HG02759 (cell line): ENCODE measurements at regions not wholly inside any gene's neighbourhood (a gene's known extent, or its start where the extent isn't known, plus 50 kb on each side); places are given as distances from the start of the nearest gene placed in this dataset.
"Not testable (repeated sequence)": the region's sequence is repeated elsewhere in the genome, so short reads cannot be mapped to it uniquely, and the experiment has no call there.

Experiments
- ATAC-seq: cut with Tn5 transposase; IDR thresholded peaks from one replicate; pipeline ENCODE4 v1.9.1; 2021; ENCODE audit warnings: mild to moderate bottlenecking, moderate library complexity; ENCODE audit not compliant: unreplicated experiment

- not testable (repeated sequence) for ATAC-seq
Measured at GRCh38 chrX:84856791-84857190, 146.9 kb upstream of the APOOL start.

- not testable (repeated sequence) for ATAC-seq
Measured at GRCh38 chrX:84858771-84859170, 144.9 kb upstream of the APOOL start.

- ATAC-seq: no peak
Measured at GRCh38 chrX:84865113-84865512, 138.6 kb upstream of the APOOL start.

- not testable (repeated sequence) for ATAC-seq
Measured at GRCh38 chrX:84870281-84870680, 133.4 kb upstream of the APOOL start.

- not testable (repeated sequence) for ATAC-seq
Measured at GRCh38 chrX:84872160-84872771, 131.4 kb upstream of the APOOL start.

- no peak for ATAC-seq
Measured at GRCh38 chrX:84873176-84873575, 130.5 kb upstream of the APOOL start.

GRCh38 chrX:84876876-84877275 is 126.8 kb upstream of the APOOL start:
- no peak for ATAC-seq

- ATAC-seq: no peak
Measured at GRCh38 chrX:84893897-84894296, 109.8 kb upstream of the APOOL start.

GRCh38 chrX:84907324-84907968 is 96.2 kb upstream of the APOOL start:
- no peak for ATAC-seq

- ATAC-seq: no peak
Measured at GRCh38 chrX:84909151-84909550, 94.5 kb upstream of the APOOL start.

GRCh38 chrX:84924624-84925023 is 79.1 kb upstream of the APOOL start:
- no peak for ATAC-seq

- no peak for ATAC-seq
Measured at GRCh38 chrX:84932814-84933213, 70.9 kb upstream of the APOOL start.

- no peak for ATAC-seq
Measured at GRCh38 chrX:84933956-84934556, 69.6 kb upstream of the APOOL start.
